HG03064 (cell line): ENCODE measurements at regions not wholly inside any gene's neighbourhood (a gene's known extent, or its start where the extent isn't known, plus 50 kb on each side); places are given as distances from the start of the nearest gene placed in this dataset.

ENCODE experiments used
- ATAC-seq: cut with Tn5 transposase; IDR thresholded peaks from one replicate; pipeline ENCODE4 v1.9.1; 2021; ENCODE audit warnings: low read depth; ENCODE audit not compliant: unreplicated experiment

DNA sequence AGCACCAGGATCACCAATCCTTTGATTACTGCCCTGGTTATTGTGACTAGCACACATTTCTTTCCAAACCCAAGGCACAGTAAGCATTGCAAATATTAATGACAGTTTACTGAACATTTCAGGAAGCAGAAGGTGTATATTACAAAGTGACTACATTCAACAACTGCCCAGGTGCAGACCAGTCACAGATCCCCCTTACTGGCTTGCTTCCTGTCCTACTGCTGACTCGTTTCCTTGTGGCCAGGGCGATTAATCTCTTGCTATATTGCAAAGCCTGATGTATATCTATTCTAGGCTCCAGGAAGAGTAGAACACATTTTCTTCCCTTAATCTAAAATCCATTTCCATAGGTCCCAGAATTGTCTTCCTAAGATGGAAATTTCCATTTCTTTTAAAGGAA, 77.2 kb upstream of the EPHA7 start:
- no peak for ATAC-seq

DNA sequence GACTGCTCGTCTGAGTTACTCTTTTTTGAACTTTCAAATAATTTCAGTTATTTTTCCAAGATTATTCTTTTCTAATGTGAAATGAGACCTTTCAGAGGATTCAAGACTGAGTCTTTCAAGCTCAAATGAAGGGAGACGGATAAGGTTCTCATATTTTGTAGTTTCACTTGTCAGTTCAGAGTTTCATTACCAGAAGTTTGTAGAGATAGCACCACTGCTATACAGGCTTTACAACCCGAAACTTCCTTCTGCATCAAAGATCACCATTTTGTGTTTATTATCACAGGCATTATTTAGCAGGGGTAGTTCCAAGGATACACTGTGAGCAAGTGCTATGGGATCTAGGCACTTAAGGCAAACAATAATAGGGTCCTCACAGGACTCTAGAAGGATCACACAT, 74.7 kb upstream of the EPHA7 start:
- ATAC-seq, result no peak

DNA sequence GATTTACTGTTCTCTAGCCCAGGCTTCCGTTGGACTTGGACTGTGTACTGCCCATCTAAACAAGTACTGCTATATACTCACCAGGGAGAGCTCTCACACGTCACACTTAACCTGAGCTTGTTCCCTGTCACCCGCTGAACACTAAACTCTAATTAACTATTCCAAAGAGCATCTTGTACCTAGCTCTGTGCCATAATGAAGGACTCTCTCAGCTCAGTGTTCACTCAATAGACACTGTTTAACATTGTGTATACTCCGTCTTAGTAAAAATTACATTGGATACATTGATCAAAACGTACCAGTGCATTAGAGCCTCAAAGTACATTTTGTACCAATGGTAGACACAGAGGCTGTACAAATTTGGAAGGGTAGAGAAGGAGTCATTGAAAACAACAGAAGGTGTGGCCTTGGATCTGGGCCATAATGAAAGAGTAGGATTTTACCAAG, 55.4 kb upstream of the EPHA7 start:
- ATAC-seq, result no peak

DNA sequence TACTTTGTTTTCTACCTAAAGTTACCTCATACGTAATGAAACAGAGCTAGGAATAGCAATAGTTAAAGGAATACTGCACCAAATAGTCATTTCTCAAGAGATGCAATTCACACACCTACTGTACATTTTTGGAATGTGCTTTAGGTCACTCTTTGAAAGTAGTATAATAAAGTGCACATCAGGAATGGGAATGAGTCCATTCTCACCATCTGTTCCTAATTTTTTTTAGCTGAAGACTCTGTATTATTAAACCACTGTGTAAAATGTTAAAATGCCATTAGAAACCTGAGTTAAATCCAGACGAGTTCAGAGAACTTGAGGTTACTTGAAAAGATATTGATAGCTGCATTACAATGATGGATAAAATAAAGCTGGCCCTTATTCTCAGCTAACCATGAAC, 51.9 kb upstream of the EPHA7 start:
- no peak for ATAC-seq
